ENCODE measurements at regions not wholly inside any gene's neighbourhood (a gene's known extent, or its start where the extent isn't known, plus 50 kb on each side); places are given as distances from the start of the nearest gene placed in this dataset.

DNA sequence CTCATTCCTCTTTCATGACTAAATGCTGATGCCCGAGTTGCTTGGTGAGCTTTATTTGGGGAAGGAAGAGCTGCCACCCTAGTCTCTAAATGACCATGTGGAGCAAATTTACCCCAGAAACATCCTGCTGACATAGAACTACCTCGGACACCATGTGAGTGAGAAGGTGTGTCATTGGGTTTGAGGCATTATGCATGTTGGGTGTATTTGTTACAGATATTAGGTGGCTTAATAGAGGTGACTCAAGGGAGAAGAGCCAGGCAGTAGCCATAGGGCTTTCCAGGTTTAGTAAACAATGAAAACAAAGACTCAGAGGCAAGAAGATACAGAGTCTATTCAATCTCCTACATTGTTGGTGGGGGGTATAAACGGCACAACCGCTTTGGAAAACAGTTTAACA is 581.5 kb downstream of the CCDC171 start:
- Histone ChIP-seq H3K4me1 (peaks cover 13% of the 10 kb centered on the region), H3K36me3 (no peaks in the 10 kb centered on the region), H3K9me3 (no peaks in the 10 kb centered on the region), H3K27me3 (no peaks in the 10 kb centered on the region), H3K27ac (no peak overlapping the region), H3K4me3 (no peak overlapping the region)
- intact Hi-C loops (cut with DNase I) = loop anchor here (10.0 kb wide), 1 partner anchor 260 kb away; no protein-coding TSS in a partner anchor
- no peak for DNase-seq (ENCODE audit: extremely low spot score in 2 of 2)
- TF ChIP-seq, protein P1, sequence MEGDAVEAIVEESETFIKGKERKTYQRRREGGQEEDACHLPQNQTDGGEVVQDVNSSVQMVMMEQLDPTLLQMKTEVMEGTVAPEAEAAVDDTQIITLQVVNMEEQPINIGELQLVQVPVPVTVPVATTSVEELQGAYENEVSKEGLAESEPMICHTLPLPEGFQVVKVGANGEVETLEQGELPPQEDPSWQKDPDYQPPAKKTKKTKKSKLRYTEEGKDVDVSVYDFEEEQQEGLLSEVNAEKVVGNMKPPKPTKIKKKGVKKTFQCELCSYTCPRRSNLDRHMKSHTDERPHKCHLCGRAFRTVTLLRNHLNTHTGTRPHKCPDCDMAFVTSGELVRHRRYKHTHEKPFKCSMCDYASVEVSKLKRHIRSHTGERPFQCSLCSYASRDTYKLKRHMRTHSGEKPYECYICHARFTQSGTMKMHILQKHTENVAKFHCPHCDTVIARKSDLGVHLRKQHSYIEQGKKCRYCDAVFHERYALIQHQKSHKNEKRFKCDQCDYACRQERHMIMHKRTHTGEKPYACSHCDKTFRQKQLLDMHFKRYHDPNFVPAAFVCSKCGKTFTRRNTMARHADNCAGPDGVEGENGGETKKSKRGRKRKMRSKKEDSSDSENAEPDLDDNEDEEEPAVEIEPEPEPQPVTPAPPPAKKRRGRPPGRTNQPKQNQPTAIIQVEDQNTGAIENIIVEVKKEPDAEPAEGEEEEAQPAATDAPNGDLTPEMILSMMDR (IDR thresholded peaks at IDR 0.05) = no peak
- TF ChIP-seq POLR2AphosphoS5 (IDR thresholded peaks at IDR 0.05; ENCODE audit: insufficient read depth in 1 of 2, low read depth in 1 of 2) (no peak), POLR2A (IDR thresholded peaks at IDR 0.05) (no peak)

- Histone ChIP-seq H3K4me1 (peaks cover 17% of the 10 kb centered on the region), H3K36me3 (no peaks in the 10 kb centered on the region), H3K27ac (no peak overlapping the region), H3K9me3 (no peaks in the 10 kb centered on the region), H3K27me3 (no peaks in the 10 kb centered on the region), H3K4me3 (no peak overlapping the region)
- intact Hi-C loops (cut with DNase I) = loop anchor here (10.0 kb wide), 1 partner anchor 261 kb away; no protein-coding TSS in a partner anchor
- TF ChIP-seq POLR2AphosphoS5 (IDR thresholded peaks at IDR 0.05; ENCODE audit: insufficient read depth in 1 of 2, low read depth in 1 of 2) = no peak
- TF ChIP-seq, protein P1 (IDR thresholded peaks at IDR 0.05) = no peak
- no peak for DNase-seq (ENCODE audit: extremely low spot score in 2 of 2)
These were observed 583.1 kb downstream of the CCDC171 start for GRCh38 chr9:16135968-16136367.

DNA sequence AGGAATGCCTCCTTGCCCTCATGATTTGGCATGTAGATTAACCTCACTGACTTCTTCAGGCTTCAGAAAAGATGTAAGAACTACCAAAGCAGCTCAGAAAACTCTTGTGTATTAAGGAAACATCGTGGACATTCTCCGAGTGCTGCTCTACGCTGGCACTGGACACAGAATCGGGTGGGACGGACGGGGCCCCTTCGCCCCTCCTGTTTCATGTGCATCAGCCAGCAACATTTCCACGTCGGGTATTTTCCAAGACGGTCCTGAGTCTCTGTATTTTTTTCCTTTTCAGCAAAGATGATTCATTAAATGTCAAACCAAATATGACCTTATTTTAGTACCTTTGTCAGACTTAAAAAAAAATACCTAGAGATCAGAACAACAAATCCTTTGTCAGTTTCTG is 583.6 kb downstream of the CCDC171 start:
- no peak for DNase-seq (ENCODE audit: extremely low spot score in 2 of 2)
- Histone ChIP-seq H3K27me3 (no peaks in the 10 kb centered on the region), H3K36me3 (no peaks in the 10 kb centered on the region), H3K27ac (no peak overlapping the region), H3K4me1 (peaks cover 17% of the 10 kb centered on the region), H3K4me3 (no peak overlapping the region), H3K9me3 (no peaks in the 10 kb centered on the region)
- intact Hi-C loops (cut with DNase I) = loop anchor here (10.0 kb wide), 1 partner anchor 262 kb away; no protein-coding TSS in a partner anchor
- TF ChIP-seq POLR2A (IDR thresholded peaks at IDR 0.05) (no peak), POLR2AphosphoS5 (IDR thresholded peaks at IDR 0.05; ENCODE audit: insufficient read depth in 1 of 2, low read depth in 1 of 2) (no peak)
- TF ChIP-seq, protein P1 (IDR thresholded peaks at IDR 0.05) = no peak

DNA sequence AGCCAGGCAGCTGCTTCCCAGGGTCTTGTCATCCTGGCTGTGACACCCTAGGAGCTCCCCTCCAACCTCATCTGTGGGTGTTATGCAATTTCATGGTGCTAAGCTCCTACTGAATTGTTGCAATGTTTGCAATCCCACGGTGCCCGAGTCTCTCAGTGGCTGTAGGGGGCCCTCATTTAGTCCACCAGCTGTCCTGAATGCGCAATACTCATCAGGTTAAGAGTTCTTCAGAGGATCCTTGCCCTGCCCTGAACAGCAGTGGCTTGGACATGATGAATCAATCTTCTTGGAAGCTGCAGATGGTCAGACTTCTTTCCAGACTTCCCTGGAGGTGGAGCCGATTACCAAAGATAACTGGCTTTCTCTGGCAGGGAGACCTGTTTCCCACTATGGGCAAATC is 584.1 kb downstream of the CCDC171 start:
- no peaks in the 10 kb centered on the region for H3K9me3 ChIP-seq
- no peak for TF ChIP-seq POLR2A (IDR thresholded peaks at IDR 0.05)
- TF ChIP-seq, protein P1 (IDR thresholded peaks at IDR 0.05) = no peak
- no peak for TF ChIP-seq POLR2AphosphoS5 (IDR thresholded peaks at IDR 0.05; ENCODE audit: insufficient read depth in 1 of 2, low read depth in 1 of 2)
- no peaks in the 10 kb centered on the region for H3K36me3 ChIP-seq
- H3K4me1 ChIP-seq = peaks cover 17% of the 10 kb centered on the region
- DNase-seq (ENCODE audit: extremely low spot score in 2 of 2) = no peak
- intact Hi-C loops (cut with DNase I) = loop anchor here (10.0 kb wide), 1 partner anchor 262 kb away; no protein-coding TSS in a partner anchor
- H3K27me3 ChIP-seq = no peaks in the 10 kb centered on the region
- H3K4me3 ChIP-seq = no peak overlapping the region
- H3K27ac ChIP-seq = no peak overlapping the region

DNA sequence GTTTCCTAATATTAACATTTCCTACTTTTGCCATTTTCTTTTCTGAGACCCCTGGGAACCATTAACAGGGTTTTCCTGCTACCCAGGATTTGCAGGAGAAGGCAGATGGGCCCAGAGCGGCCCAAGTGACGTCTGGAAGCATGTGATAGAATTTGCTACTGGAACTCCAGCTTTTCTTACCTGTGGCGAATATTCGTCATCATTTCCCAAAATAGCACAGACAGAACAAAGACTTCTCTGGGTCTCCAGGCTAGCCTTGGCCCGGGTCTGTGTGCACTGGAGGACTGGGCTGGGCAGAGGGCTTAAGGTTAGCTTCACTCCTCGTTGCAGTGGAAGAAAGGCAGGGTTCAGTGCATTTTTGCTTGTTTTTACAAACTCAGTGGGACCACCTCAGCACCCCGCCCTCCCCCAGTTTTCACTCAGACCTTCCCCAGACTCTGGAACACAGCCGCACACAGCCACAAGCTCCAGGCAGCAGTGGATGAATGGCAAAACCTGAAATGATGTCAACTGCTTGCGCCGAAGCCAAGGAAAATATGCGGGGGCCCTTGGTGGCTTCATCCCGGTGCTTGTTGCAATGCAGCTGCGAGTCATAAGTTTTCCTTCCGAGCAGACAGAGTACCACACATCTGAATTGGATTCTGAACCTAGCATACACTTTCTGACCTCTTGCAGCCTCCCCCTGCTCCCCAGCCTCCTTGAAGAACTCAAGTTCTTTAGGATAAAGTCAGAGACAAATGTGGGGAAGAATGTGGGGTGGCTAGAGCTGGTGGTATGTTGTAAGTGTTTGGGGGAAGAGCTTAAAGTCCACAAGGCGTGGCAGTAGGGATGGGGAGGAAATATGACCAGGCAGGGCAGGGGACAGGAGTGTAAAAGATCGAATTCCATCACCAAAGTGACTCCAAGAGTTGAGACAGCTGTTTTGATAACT is 586.0 kb downstream of the CCDC171 start:
- H3K27me3 ChIP-seq = no peaks in the 10 kb centered on the region
- no peak overlapping the region for H3K4me3 ChIP-seq
- H3K27ac ChIP-seq = peak overlapping the region; percentile 69
- H3K9me3 ChIP-seq = no peaks in the 10 kb centered on the region
- intact Hi-C loops (cut with DNase I) = loop anchor here (1.0 to 10.0 kb wide), 2 partner anchors 10 to 264 kb away; no protein-coding TSS in a partner anchor
- DNase-seq (ENCODE audit: extremely low spot score in 2 of 2) = no peak
- peaks cover 17% of the 10 kb centered on the region for H3K4me1 ChIP-seq
- no peaks in the 10 kb centered on the region for H3K36me3 ChIP-seq
- no peak for TF ChIP-seq POLR2AphosphoS5 (IDR thresholded peaks at IDR 0.05; ENCODE audit: insufficient read depth in 1 of 2, low read depth in 1 of 2)
- no peak for TF ChIP-seq POLR2A (IDR thresholded peaks at IDR 0.05)
- TF ChIP-seq, protein P1 (IDR thresholded peaks at IDR 0.05) = no peak
